IPS DF 6.9 (cell line): ENCODE measurements at regions not wholly inside any gene's neighbourhood (a gene's known extent, or its start where the extent isn't known, plus 50 kb on each side); places are given as distances from the start of the nearest gene placed in this dataset.
"Not testable (repeated sequence)": the region's sequence is repeated elsewhere in the genome, so short reads cannot be mapped to it uniquely, and the experiment has no call there.

Experiments
- DNase-seq: peaks from one replicate; pipeline ENCODE4 v3.0.0-alpha.2; 2013; ENCODE audit warnings: low read depth, low spot score
- H3K27ac ChIP-seq: one replicate; pipeline ENCODE4 v1.5.1; 2013; ENCODE audit warnings: low read length, control low read depth
- H3K27me3 ChIP-seq: 2 replicates; pipeline ENCODE4 v1.6.1; 2013; ENCODE audit warnings: mild to moderate bottlenecking, low read length; ENCODE audit not compliant: control insufficient read depth, insufficient read depth
- H3K36me3 ChIP-seq: 2 replicates; pipeline ENCODE4 v1.6.1; 2013; ENCODE audit warnings: low read length; ENCODE audit not compliant: control insufficient read depth, insufficient read depth
- H3K4me1 ChIP-seq: 2 replicates; pipeline ENCODE4 v1.6.1; 2013; ENCODE audit warnings: low read length; ENCODE audit not compliant: control insufficient read depth, insufficient read depth
- H3K4me3 ChIP-seq: 2 replicates; pipeline ENCODE4 v1.5.1; 2013; ENCODE audit warnings: mild to moderate bottlenecking, low read length
- H3K9me3 ChIP-seq: 2 replicates; pipeline ENCODE4 v1.6.1; 2013; ENCODE audit warnings: low read length, inconsistent platforms; ENCODE audit not compliant: control insufficient read depth, insufficient read depth
- WGBS: extraction: QIAGEN DNeasy Blood & Tissue Kit; methylation state at CpG from one replicate; pipeline ENCODE4 v1.1.7; 2013; ENCODE audit warnings: mixed read lengths, missing lambda C conversion rate; ENCODE audit not compliant: insufficient read length, insufficient coverage; 5-methylcytosine and 5-hydroxymethylcytosine counted together

DNA sequence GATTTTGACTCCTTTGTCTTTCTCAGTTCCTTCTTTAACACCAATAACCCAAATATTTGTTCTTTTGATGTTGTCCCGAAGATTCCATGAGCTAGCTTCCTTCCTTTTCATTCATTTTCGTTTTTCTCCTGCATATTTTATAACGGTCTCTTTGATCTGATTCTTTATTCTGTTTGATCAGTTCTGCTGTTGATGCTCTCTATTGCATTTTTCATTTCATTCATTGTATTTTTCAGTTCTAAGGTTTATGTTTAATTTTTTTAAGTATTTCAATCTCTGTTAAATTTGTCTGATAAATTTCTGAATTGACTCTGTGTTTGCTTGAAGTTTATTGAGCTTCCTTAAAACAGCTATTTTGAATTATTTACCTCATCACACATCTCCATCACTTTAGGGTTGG lies 68.4 kb upstream of the LRCH1 start:
- H3K9me3 ChIP-seq = no peaks in the 10 kb centered on the region
- no CpG with 5 or more reads among the region's 3 CpGs for WGBS

DNA sequence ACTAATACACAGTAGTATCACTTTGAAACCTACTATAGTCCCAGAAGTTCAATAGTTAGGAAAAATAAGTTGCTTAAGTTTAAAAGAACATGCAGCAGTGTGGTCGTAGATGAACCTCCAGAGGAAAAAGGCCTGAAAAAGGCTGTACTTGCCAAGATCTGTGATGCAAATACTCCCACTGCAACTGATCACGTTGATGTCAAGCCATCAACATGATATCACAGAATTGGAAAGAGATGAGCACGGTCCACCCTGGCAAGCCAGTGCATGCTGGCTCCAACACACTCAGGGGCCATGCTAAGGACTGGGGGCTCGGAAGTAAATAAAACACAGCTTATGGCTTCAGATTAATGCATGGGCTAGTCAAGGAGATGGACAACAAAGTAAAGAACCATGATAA lies 71.8 kb upstream of the LRCH1 start:
- WGBS = no CpG with 5 or more reads among the region's 4 CpGs
- Histone ChIP-seq H3K36me3 (no peaks in the 10 kb centered on the region), H3K4me3 (no peak overlapping the region), H3K27ac (no peak overlapping the region), H3K27me3 (no peaks in the 10 kb centered on the region), H3K4me1 (no peaks in the 10 kb centered on the region), H3K9me3 (no peaks in the 10 kb centered on the region)
- no peak for DNase-seq

More for the DNA sequence above, 68.4 kb upstream of the LRCH1 start:
- Histone ChIP-seq H3K4me1 (no peaks in the 10 kb centered on the region), H3K27me3 (no peaks in the 10 kb centered on the region), H3K27ac (no peak overlapping the region), H3K4me3 (no peak overlapping the region), H3K36me3 (no peaks in the 10 kb centered on the region)
- no peak for DNase-seq

DNA sequence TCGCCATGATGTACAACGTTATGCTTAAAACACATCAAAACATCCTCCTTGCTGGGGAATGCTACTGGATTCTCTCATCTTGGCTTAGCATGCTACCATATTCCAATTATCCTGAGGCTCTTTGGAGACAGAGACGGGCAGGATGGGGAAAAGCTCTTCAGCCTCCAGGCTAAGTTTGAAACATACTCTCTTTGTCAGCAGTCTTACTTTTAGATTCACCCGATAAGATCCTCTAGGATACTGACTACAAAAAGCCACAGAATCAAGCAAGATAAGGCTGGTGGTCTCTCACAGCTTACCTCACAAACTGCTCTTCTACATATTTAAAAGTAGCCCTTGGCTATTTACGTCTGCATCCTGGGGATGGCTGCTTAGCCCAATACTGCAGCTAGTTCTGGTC lies 72.8 kb upstream of the LRCH1 start:
- H3K4me3 ChIP-seq = no peak overlapping the region
- H3K36me3 ChIP-seq = no peaks in the 10 kb centered on the region
- no peaks in the 10 kb centered on the region for H3K4me1 ChIP-seq
- no peaks in the 10 kb centered on the region for H3K9me3 ChIP-seq
- no peak for DNase-seq
- H3K27me3 ChIP-seq = no peaks in the 10 kb centered on the region
- WGBS = no CpG with 5 or more reads among the region's 5 CpGs
- no peak overlapping the region for H3K27ac ChIP-seq

DNA sequence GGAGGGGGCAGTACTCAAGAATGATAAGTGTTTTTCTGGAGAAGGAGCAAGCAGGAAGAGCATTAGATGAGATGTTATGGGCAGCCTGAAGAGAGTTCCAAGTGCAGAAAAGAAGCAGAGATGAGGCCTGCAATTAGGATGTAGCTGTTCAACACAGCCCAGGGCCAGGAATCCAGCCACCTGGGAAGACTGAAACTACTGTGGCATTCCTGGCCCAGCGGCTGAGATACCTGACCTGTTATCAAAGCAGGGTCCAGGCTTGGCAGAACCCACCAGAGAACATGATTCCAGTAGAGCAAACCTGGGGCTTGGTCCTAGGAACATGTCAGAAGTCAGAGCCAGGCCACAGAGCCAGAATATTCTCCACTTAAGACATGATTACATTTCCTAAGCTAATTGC lies 73.3 kb upstream of the LRCH1 start:
- WGBS = no CpG with 5 or more reads among the region's 1 CpG
- no peaks in the 10 kb centered on the region for H3K36me3 ChIP-seq
- no peak for DNase-seq
- no peaks in the 10 kb centered on the region for H3K9me3 ChIP-seq
- no peak overlapping the region for H3K4me3 ChIP-seq
- H3K4me1 ChIP-seq = no peaks in the 10 kb centered on the region
- no peaks in the 10 kb centered on the region for H3K27me3 ChIP-seq
- H3K27ac ChIP-seq = no peak overlapping the region

GRCh38 chr13:46479283-46479682 lies 73.7 kb upstream of the LRCH1 start:
- DNase-seq = no peak
- WGBS = no CpG with 5 or more reads among the region's 1 CpG
- H3K36me3 ChIP-seq = no peaks in the 10 kb centered on the region
- H3K4me3 ChIP-seq = no peak overlapping the region
- H3K4me1 ChIP-seq = no peaks in the 10 kb centered on the region
- no peaks in the 10 kb centered on the region for H3K27me3 ChIP-seq
- H3K9me3 ChIP-seq = no peaks in the 10 kb centered on the region
- no peak overlapping the region for H3K27ac ChIP-seq

- WGBS = no CpG with 5 or more reads among the region's 1 CpG
- H3K27me3 ChIP-seq = no peaks in the 10 kb centered on the region
- no peak overlapping the region for H3K4me3 ChIP-seq
- no peaks in the 10 kb centered on the region for H3K36me3 ChIP-seq
- H3K9me3 ChIP-seq = no peaks in the 10 kb centered on the region
- no peak for DNase-seq
- no peaks in the 10 kb centered on the region for H3K4me1 ChIP-seq
- H3K27ac ChIP-seq = no peak overlapping the region
Measured at GRCh38 chr13:46478651-46479050, 74.3 kb upstream of the LRCH1 start.

- no peaks in the 10 kb centered on the region for H3K36me3 ChIP-seq
- H3K27ac ChIP-seq = no peak overlapping the region
- H3K4me1 ChIP-seq = no peaks in the 10 kb centered on the region
- H3K9me3 ChIP-seq = no peaks in the 10 kb centered on the region
- H3K27me3 ChIP-seq = no peaks in the 10 kb centered on the region
- WGBS = no CpG with 5 or more reads among the region's 2 CpGs
- no peak for DNase-seq
- H3K4me3 ChIP-seq = no peak overlapping the region
Measured at GRCh38 chr13:46476174-46476573, 76.8 kb upstream of the LRCH1 start.

DNA sequence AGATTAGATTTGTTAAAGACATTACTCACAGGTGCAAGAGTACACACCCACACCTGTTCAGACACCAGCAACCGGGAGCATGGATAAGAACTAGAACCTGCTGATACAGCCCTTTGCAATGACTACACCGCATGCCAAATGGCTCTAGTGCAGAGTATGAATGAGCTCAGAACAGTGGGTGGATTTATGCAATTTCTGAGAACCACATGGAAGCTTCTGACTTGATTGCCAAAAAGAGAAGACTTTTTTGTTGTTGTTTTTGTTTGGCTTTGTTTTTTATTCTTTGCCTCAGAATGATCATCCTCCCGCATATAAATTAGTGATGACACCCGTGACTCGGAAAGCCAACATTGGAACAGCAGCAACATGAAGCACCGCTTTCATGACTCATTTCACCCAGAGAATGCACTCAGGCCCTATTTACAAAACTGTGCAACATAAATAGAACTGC lies 77.4 kb upstream of the LRCH1 start:
- Histone ChIP-seq H3K27ac (no peak overlapping the region), H3K36me3 (no peaks in the 10 kb centered on the region), H3K27me3 (no peaks in the 10 kb centered on the region), H3K9me3 (no peaks in the 10 kb centered on the region), H3K4me1 (no peaks in the 10 kb centered on the region), H3K4me3 (no peak overlapping the region)
- no peak for DNase-seq
- no CpG with 5 or more reads among the region's 6 CpGs for WGBS

GRCh38 chr13:46473806-46474205 lies 79.2 kb upstream of the LRCH1 start:
- H3K9me3 ChIP-seq = no peaks in the 10 kb centered on the region
- no peaks in the 10 kb centered on the region for H3K36me3 ChIP-seq
- DNase-seq = no peak
- H3K27me3 ChIP-seq = no peaks in the 10 kb centered on the region
- no CpG with 5 or more reads among the region's 3 CpGs for WGBS
- H3K27ac ChIP-seq = no peak overlapping the region
- no peaks in the 10 kb centered on the region for H3K4me1 ChIP-seq
- no peak overlapping the region for H3K4me3 ChIP-seq

DNA sequence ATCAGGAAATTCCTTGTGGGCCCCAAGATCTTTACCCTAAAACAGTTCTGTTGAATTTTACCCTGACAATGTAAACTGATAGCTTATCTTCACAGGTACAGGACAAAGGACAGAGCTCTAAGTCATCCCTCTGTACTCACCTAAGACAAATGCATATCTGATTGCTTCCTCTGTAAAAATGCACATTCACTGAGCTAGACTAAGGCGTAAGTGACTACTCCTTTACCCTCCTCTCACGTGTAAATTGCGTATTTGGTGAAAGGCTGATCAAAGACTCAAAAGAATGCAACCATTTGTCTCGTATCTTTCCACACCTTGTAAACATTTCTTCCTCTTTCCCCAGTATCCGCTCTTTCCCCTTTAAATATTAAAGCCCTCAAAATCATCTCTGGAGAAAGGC lies 80.6 kb upstream of the LRCH1 start:
- Histone ChIP-seq H3K4me1 (no peaks in the 10 kb centered on the region), H3K36me3 (no peaks in the 10 kb centered on the region), H3K4me3 (no peak overlapping the region), H3K27me3 (no peaks in the 10 kb centered on the region), H3K27ac (no peak overlapping the region), H3K9me3 (no peaks in the 10 kb centered on the region)
- DNase-seq = no peak
- no CpG with 5 or more reads among the region's 5 CpGs for WGBS

DNA sequence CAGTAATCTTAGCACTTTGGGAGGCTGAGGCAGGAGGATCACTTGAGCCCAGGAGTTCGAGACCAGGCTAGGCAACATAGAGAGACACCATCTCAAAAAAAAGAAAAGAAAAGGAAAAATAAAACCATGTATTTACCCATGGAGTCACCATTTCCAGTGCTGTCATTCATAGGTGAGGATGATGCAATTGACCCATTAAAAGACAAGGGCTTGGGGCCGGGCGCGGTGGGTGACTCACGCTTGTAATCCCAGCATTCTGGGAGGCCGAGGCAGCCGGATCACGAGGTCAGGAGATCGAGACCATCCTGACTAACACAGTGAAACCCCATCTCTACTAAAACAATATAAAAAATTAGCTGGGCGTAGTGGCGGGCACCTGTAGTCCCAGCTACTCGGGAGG lies 82.6 kb upstream of the RUBCNL start:
- H3K4me3 ChIP-seq, H3K27ac ChIP-seq, H3K36me3 ChIP-seq, H3K27me3 ChIP-seq, H3K9me3 ChIP-seq, H3K4me1 ChIP-seq, DNase-seq: not testable (repeated sequence)
- no CpG with 5 or more reads among the region's 12 CpGs for WGBS
